SK-N-SH (cell line): ENCODE measurements at regions not wholly inside any gene's neighbourhood (a gene's known extent, or its start where the extent isn't known, plus 50 kb on each side); places are given as distances from the start of the nearest gene placed in this dataset.

Experiments
- CHD2 ChIP-seq: fragments of 150-350 bp; IDR thresholded peaks from 2 replicates; pipeline ENCODE4 v1.6.1; 2018; ENCODE audit warnings: low read length; ENCODE audit not compliant: partially characterized antibody
- EZH2phosphoT487 ChIP-seq: fragments of 200-600 bp; sonication (generic); IDR thresholded peaks from 2 replicates; pipeline ENCODE4 v1.6.1; 2017; ENCODE audit warnings: low read depth, mixed run types, mild to moderate bottlenecking, antibody characterized with exemption, moderate library complexity, borderline replicate concordance
- SIN3A ChIP-seq: IDR thresholded peaks from 2 replicates; pipeline ENCODE4 v1.6.1; 2012; ENCODE audit warnings: low read depth, mild to moderate bottlenecking, low read length, moderate library complexity, borderline replicate concordance
- TF ChIP-seq, protein P1 (sequence below): fragments of 200-600 bp; sonication (generic); IDR thresholded peaks from 2 replicates; pipeline ENCODE4 v1.6.1; 2017; ENCODE audit warnings: antibody characterized with exemption, mild to moderate bottlenecking, moderate library complexity
- TF ChIP-seq, protein P2 (sequence below): fragments of 150-350 bp; IDR thresholded peaks from 2 replicates; pipeline ENCODE4 v1.6.1; 2017; ENCODE audit warnings: antibody characterized with exemption, low read length, low read depth, borderline replicate concordance
- TF ChIP-seq, protein P3 (sequence below): fragments of 150-350 bp; IDR thresholded peaks from 2 replicates; pipeline ENCODE4 v1.6.1; 2016; ENCODE audit warnings: mild to moderate bottlenecking, low read depth, low read length
- TF ChIP-seq, protein P4 (sequence below): IDR thresholded peaks from 2 replicates; pipeline ENCODE4 v1.6.1; 2012; ENCODE audit warnings: mild to moderate bottlenecking, low read depth, low read length, moderate library complexity

DNA sequence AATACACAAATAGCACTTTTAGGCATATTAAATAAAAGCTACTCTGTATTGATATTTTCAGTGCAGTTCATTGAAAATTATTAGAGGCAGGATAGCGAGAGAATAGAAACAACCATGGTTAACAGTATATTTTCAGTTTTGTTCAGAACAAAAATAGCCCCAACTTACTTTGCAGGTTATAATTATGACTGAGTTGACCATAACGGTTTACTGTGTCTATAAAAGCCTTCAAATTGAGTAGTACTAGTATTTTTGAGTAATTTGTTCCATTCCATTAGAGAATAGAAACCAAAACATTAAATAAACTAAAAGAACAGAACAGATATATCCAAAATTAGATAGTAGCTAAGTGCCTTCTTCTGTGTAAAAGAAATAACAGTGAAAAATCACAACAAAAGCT lies 1108.4 kb upstream of the PCDH20 start:
- TF ChIP-seq, protein P1, sequence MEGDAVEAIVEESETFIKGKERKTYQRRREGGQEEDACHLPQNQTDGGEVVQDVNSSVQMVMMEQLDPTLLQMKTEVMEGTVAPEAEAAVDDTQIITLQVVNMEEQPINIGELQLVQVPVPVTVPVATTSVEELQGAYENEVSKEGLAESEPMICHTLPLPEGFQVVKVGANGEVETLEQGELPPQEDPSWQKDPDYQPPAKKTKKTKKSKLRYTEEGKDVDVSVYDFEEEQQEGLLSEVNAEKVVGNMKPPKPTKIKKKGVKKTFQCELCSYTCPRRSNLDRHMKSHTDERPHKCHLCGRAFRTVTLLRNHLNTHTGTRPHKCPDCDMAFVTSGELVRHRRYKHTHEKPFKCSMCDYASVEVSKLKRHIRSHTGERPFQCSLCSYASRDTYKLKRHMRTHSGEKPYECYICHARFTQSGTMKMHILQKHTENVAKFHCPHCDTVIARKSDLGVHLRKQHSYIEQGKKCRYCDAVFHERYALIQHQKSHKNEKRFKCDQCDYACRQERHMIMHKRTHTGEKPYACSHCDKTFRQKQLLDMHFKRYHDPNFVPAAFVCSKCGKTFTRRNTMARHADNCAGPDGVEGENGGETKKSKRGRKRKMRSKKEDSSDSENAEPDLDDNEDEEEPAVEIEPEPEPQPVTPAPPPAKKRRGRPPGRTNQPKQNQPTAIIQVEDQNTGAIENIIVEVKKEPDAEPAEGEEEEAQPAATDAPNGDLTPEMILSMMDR = no peak
- TF ChIP-seq SIN3A (no peak), EZH2phosphoT487 (no peak), CHD2 (no peak)
- TF ChIP-seq, protein P2, sequence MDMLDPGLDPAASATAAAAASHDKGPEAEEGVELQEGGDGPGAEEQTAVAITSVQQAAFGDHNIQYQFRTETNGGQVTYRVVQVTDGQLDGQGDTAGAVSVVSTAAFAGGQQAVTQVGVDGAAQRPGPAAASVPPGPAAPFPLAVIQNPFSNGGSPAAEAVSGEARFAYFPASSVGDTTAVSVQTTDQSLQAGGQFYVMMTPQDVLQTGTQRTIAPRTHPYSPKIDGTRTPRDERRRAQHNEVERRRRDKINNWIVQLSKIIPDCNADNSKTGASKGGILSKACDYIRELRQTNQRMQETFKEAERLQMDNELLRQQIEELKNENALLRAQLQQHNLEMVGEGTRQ = no peak
- TF ChIP-seq, protein P3, sequence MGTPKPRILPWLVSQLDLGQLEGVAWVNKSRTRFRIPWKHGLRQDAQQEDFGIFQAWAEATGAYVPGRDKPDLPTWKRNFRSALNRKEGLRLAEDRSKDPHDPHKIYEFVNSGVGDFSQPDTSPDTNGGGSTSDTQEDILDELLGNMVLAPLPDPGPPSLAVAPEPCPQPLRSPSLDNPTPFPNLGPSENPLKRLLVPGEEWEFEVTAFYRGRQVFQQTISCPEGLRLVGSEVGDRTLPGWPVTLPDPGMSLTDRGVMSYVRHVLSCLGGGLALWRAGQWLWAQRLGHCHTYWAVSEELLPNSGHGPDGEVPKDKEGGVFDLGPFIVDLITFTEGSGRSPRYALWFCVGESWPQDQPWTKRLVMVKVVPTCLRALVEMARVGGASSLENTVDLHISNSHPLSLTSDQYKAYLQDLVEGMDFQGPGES = no peak
- TF ChIP-seq, protein P4, sequence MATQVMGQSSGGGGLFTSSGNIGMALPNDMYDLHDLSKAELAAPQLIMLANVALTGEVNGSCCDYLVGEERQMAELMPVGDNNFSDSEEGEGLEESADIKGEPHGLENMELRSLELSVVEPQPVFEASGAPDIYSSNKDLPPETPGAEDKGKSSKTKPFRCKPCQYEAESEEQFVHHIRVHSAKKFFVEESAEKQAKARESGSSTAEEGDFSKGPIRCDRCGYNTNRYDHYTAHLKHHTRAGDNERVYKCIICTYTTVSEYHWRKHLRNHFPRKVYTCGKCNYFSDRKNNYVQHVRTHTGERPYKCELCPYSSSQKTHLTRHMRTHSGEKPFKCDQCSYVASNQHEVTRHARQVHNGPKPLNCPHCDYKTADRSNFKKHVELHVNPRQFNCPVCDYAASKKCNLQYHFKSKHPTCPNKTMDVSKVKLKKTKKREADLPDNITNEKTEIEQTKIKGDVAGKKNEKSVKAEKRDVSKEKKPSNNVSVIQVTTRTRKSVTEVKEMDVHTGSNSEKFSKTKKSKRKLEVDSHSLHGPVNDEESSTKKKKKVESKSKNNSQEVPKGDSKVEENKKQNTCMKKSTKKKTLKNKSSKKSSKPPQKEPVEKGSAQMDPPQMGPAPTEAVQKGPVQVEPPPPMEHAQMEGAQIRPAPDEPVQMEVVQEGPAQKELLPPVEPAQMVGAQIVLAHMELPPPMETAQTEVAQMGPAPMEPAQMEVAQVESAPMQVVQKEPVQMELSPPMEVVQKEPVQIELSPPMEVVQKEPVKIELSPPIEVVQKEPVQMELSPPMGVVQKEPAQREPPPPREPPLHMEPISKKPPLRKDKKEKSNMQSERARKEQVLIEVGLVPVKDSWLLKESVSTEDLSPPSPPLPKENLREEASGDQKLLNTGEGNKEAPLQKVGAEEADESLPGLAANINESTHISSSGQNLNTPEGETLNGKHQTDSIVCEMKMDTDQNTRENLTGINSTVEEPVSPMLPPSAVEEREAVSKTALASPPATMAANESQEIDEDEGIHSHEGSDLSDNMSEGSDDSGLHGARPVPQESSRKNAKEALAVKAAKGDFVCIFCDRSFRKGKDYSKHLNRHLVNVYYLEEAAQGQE = no peak
